Forelimb muscle (tissue), 1 donor: ENCODE measurements at regions not wholly inside any gene's neighbourhood (a gene's known extent, or its start where the extent isn't known, plus 50 kb on each side); places are given as distances from the start of the nearest gene placed in this dataset.

Experiments used
- DNase-seq: peaks from one replicate; pipeline ENCODE4 v3.0.0-alpha.2; 2013; ENCODE audit warnings: low read depth

- no peak for DNase-seq
Observed at GRCh38 chr12:4107911-4108697, 165.5 kb upstream of the CCND2 start.

- DNase-seq: peak; percentile 48
Observed at GRCh38 chr12:4107436-4107878, 166.1 kb upstream of the CCND2 start.

- DNase-seq: no peak
Observed at GRCh38 chr12:4106621-4107020, 166.9 kb upstream of the CCND2 start.

- DNase-seq: no peak
Observed at GRCh38 chr12:4104722-4105244, 168.8 kb upstream of the CCND2 start.

- DNase-seq: no peak
Observed at GRCh38 chr12:4099276-4099675, 174.3 kb upstream of the CCND2 start.

GRCh38 chr12:4091016-4091743, 182.4 kb upstream of the CCND2 start:
- no peak for DNase-seq

- DNase-seq: no peak
Observed at GRCh38 chr12:4089956-4090355, 183.6 kb upstream of the CCND2 start.

GRCh38 chr12:4089121-4089606, 184.4 kb upstream of the CCND2 start:
- DNase-seq: peak; percentile 59

GRCh38 chr12:4088451-4088850, 185.1 kb upstream of the CCND2 start:
- DNase-seq: no peak

- no peak for DNase-seq
Observed at GRCh38 chr12:4086481-4086880, 187.1 kb upstream of the CCND2 start.

GRCh38 chr12:4084573-4084972, 189.0 kb upstream of the CCND2 start:
- no peak for DNase-seq

- no peak for DNase-seq
Observed at GRCh38 chr12:4082809-4083403, 190.7 kb upstream of the CCND2 start.

- DNase-seq: no peak
Observed at GRCh38 chr12:4080213-4080612, 193.3 kb upstream of the CCND2 start.

GRCh38 chr12:4074129-4074528, 199.4 kb upstream of the CCND2 start:
- no peak for DNase-seq

GRCh38 chr12:4069670-4070010, 196.4 kb upstream of the PARP11 start:
- no peak for DNase-seq

GRCh38 chr12:4068981-4069669, 195.9 kb upstream of the PARP11 start:
- DNase-seq: no peak

GRCh38 chr12:4064008-4064407, 190.8 kb upstream of the PARP11 start:
- no peak for DNase-seq

- DNase-seq: no peak
Observed at GRCh38 chr12:4059898-4060568, 186.8 kb upstream of the PARP11 start.

- DNase-seq: no peak
Observed at GRCh38 chr12:4056910-4057845, 184.0 kb upstream of the PARP11 start.

GRCh38 chr12:4054630-4055029, 181.4 kb upstream of the PARP11 start:
- DNase-seq: no peak
